ENCODE measurements at regions not wholly inside any gene's neighbourhood (a gene's known extent, or its start where the extent isn't known, plus 50 kb on each side); places are given as distances from the start of the nearest gene placed in this dataset.

GRCh38 chr1:58013237-58013636, 533.3 kb downstream of the OMA1 start:
- H3K27ac Mint-ChIP-seq: no peak overlapping the region
- H3K4me3 Mint-ChIP-seq: no peak overlapping the region
- no peak for ATAC-seq
- H3K9me3 Mint-ChIP-seq: no peaks in the 10 kb centered on the region
- no peaks in the 10 kb centered on the region for H3K36me3 Mint-ChIP-seq (ENCODE audit: low read depth)
- no peaks in the 10 kb centered on the region for H3K4me1 Mint-ChIP-seq
- H3K27me3 Mint-ChIP-seq: no peaks in the 10 kb centered on the region
- DNase-seq: no peak

- H3K27ac Mint-ChIP-seq: no peak overlapping the region
- no peaks in the 10 kb centered on the region for H3K4me1 Mint-ChIP-seq
- no peaks in the 10 kb centered on the region for H3K36me3 Mint-ChIP-seq (ENCODE audit: low read depth)
- DNase-seq: no peak
- H3K4me3 Mint-ChIP-seq: no peak overlapping the region
- no peaks in the 10 kb centered on the region for H3K9me3 Mint-ChIP-seq
- no peaks in the 10 kb centered on the region for H3K27me3 Mint-ChIP-seq
- ATAC-seq: no peak
Observed at GRCh38 chr1:58011978-58012377, 534.5 kb downstream of the OMA1 start.

GRCh38 chr1:58006421-58007046, 540.0 kb downstream of the OMA1 start:
- no peaks in the 10 kb centered on the region for H3K9me3 Mint-ChIP-seq
- no peak overlapping the region for H3K4me3 Mint-ChIP-seq
- DNase-seq: no peak
- no peaks in the 10 kb centered on the region for H3K36me3 Mint-ChIP-seq (ENCODE audit: low read depth)
- H3K4me1 Mint-ChIP-seq: no peaks in the 10 kb centered on the region
- H3K27ac Mint-ChIP-seq: no peak overlapping the region
- no peak for ATAC-seq
- H3K27me3 Mint-ChIP-seq: no peaks in the 10 kb centered on the region

GRCh38 chr1:58005212-58005611, 541.3 kb downstream of the OMA1 start:
- Mint-ChIP-seq H3K4me1 (no peaks in the 10 kb centered on the region), H3K27ac (no peak overlapping the region), H3K9me3 (no peaks in the 10 kb centered on the region), H3K27me3 (peaks cover 4% of the 10 kb centered on the region), H3K4me3 (no peak overlapping the region), H3K36me3 (ENCODE audit: low read depth) (no peaks in the 10 kb centered on the region)
- ATAC-seq (no peak), DNase-seq (no peak)

- Mint-ChIP-seq H3K27ac (no peak overlapping the region), H3K36me3 (ENCODE audit: low read depth) (no peaks in the 10 kb centered on the region), H3K4me1 (no peaks in the 10 kb centered on the region), H3K4me3 (no peak overlapping the region), H3K27me3 (peaks cover 4% of the 10 kb centered on the region), H3K9me3 (no peaks in the 10 kb centered on the region)
- DNase-seq: no peak
- no peak for ATAC-seq
Observed at GRCh38 chr1:58003988-58004387, 542.5 kb downstream of the OMA1 start.

GRCh38 chr1:58003059-58003458, 543.5 kb downstream of the OMA1 start:
- Mint-ChIP-seq H3K27me3 (peaks cover 4% of the 10 kb centered on the region), H3K4me1 (no peaks in the 10 kb centered on the region), H3K27ac (no peak overlapping the region), H3K9me3 (no peaks in the 10 kb centered on the region), H3K36me3 (ENCODE audit: low read depth) (no peaks in the 10 kb centered on the region), H3K4me3 (no peak overlapping the region)
- DNase-seq: no peak
- no peak for ATAC-seq

- DNase-seq: no peak
- Mint-ChIP-seq H3K27ac (no peak overlapping the region), H3K27me3 (peaks cover 4% of the 10 kb centered on the region), H3K9me3 (peaks cover 8% of the 10 kb centered on the region), H3K36me3 (ENCODE audit: low read depth) (no peaks in the 10 kb centered on the region), H3K4me3 (no peak overlapping the region), H3K4me1 (no peaks in the 10 kb centered on the region)
- no peak for ATAC-seq
Observed at GRCh38 chr1:58000821-58001220, 545.7 kb downstream of the OMA1 start.

GRCh38 chr1:58000116-58000515, 546.4 kb downstream of the OMA1 start:
- peaks cover 4% of the 10 kb centered on the region for H3K27me3 Mint-ChIP-seq
- peaks cover 8% of the 10 kb centered on the region for H3K9me3 Mint-ChIP-seq
- no peak overlapping the region for H3K4me3 Mint-ChIP-seq
- no peaks in the 10 kb centered on the region for H3K4me1 Mint-ChIP-seq
- H3K27ac Mint-ChIP-seq: no peak overlapping the region
- ATAC-seq (no peak), DNase-seq (no peak)
- H3K36me3 Mint-ChIP-seq (ENCODE audit: low read depth): no peaks in the 10 kb centered on the region

- Mint-ChIP-seq H3K27ac (no peak overlapping the region), H3K27me3 (peaks cover 4% of the 10 kb centered on the region), H3K36me3 (ENCODE audit: low read depth) (no peaks in the 10 kb centered on the region), H3K4me3 (no peak overlapping the region), H3K4me1 (no peaks in the 10 kb centered on the region), H3K9me3 (peaks cover 8% of the 10 kb centered on the region)
- DNase-seq (no peak), ATAC-seq (no peak)
Observed at GRCh38 chr1:57996400-57996799, 550.1 kb downstream of the OMA1 start.

- Mint-ChIP-seq H3K27me3 (no peaks in the 10 kb centered on the region), H3K27ac (no peak overlapping the region), H3K4me3 (no peak overlapping the region), H3K9me3 (peaks cover 3% of the 10 kb centered on the region), H3K4me1 (peaks cover 4% of the 10 kb centered on the region), H3K36me3 (ENCODE audit: low read depth) (no peaks in the 10 kb centered on the region)
- DNase-seq: no peak
- ATAC-seq: no peak
Observed at GRCh38 chr1:57991289-57991688, 555.2 kb downstream of the OMA1 start.

- Mint-ChIP-seq H3K4me1 (peaks cover 5% of the 10 kb centered on the region), H3K4me3 (no peak overlapping the region), H3K36me3 (ENCODE audit: low read depth) (no peaks in the 10 kb centered on the region), H3K27me3 (no peaks in the 10 kb centered on the region), H3K27ac (no peak overlapping the region), H3K9me3 (no peaks in the 10 kb centered on the region)
- ATAC-seq: no peak
- DNase-seq: no peak
Observed at GRCh38 chr1:57989877-57990276, 556.6 kb downstream of the OMA1 start.

GRCh38 chr1:57987523-57987922, 559.0 kb downstream of the OMA1 start:
- Mint-ChIP-seq H3K36me3 (ENCODE audit: low read depth) (no peaks in the 10 kb centered on the region), H3K4me1 (peaks cover 5% of the 10 kb centered on the region), H3K4me3 (no peak overlapping the region), H3K27ac (no peak overlapping the region), H3K27me3 (no peaks in the 10 kb centered on the region), H3K9me3 (no peaks in the 10 kb centered on the region)
- ATAC-seq (no peak), DNase-seq (no peak)

- H3K4me3 Mint-ChIP-seq: no peak overlapping the region
- no peaks in the 10 kb centered on the region for H3K27me3 Mint-ChIP-seq
- H3K9me3 Mint-ChIP-seq: no peaks in the 10 kb centered on the region
- no peak for DNase-seq
- no peak overlapping the region for H3K27ac Mint-ChIP-seq
- no peak for ATAC-seq
- peaks cover 5% of the 10 kb centered on the region for H3K4me1 Mint-ChIP-seq
- no peaks in the 10 kb centered on the region for H3K36me3 Mint-ChIP-seq (ENCODE audit: low read depth)
Observed at GRCh38 chr1:57986432-57986831, 560.1 kb downstream of the OMA1 start.

GRCh38 chr1:57984277-57984676, 560.4 kb upstream of the DAB1 start:
- no peak for ATAC-seq
- no peak for DNase-seq
- Mint-ChIP-seq H3K27me3 (no peaks in the 10 kb centered on the region), H3K4me1 (peaks cover 5% of the 10 kb centered on the region), H3K27ac (no peak overlapping the region), H3K4me3 (no peak overlapping the region), H3K36me3 (ENCODE audit: low read depth) (no peaks in the 10 kb centered on the region), H3K9me3 (no peaks in the 10 kb centered on the region)

GRCh38 chr1:57983441-57983840, 559.6 kb upstream of the DAB1 start:
- ATAC-seq (no peak), DNase-seq (no peak)
- no peak overlapping the region for H3K27ac Mint-ChIP-seq
- peaks cover 5% of the 10 kb centered on the region for H3K4me1 Mint-ChIP-seq
- H3K27me3 Mint-ChIP-seq: no peaks in the 10 kb centered on the region
- no peaks in the 10 kb centered on the region for H3K9me3 Mint-ChIP-seq
- H3K4me3 Mint-ChIP-seq: no peak overlapping the region
- no peaks in the 10 kb centered on the region for H3K36me3 Mint-ChIP-seq (ENCODE audit: low read depth)

GRCh38 chr1:57982852-57983251, 559.0 kb upstream of the DAB1 start:
- DNase-seq (no peak), ATAC-seq (no peak)
- H3K27me3 Mint-ChIP-seq: no peaks in the 10 kb centered on the region
- H3K4me1 Mint-ChIP-seq: peaks cover 5% of the 10 kb centered on the region
- no peaks in the 10 kb centered on the region for H3K36me3 Mint-ChIP-seq (ENCODE audit: low read depth)
- no peak overlapping the region for H3K4me3 Mint-ChIP-seq
- H3K9me3 Mint-ChIP-seq: peaks cover 2% of the 10 kb centered on the region
- no peak overlapping the region for H3K27ac Mint-ChIP-seq

Data from activated naive CD8-positive, alpha-beta T cell treated with anti-CD3 and anti-CD28 coated beads, Interleukin-2, amount 50 U/mL, for 24 hours (primary cell).